K562 (cell line): ENCODE measurements at regions not wholly inside any gene's neighbourhood (a gene's known extent, or its start where the extent isn't known, plus 50 kb on each side); places are given as distances from the start of the nearest gene placed in this dataset.

ENCODE experiments used
- ATAC-seq: fragments of 200-7000 bp; cut with Tn5 transposase; 3 replicates; pipeline ENCODE4 v1.9.1; 2020; ENCODE audit warnings: moderate library complexity
- BruUV-seq: library from RNA; stranded (reverse); fragments of 400-500 nt; replicated peaks from 2 replicates; lab custom pipeline; 2021; lab: Mats Ljungman, UMichigan
- CTCF ChIA-PET: fragments of 300-600 bp; formaldehyde crosslinking; extraction: SDS; loops from one replicate; lab custom pipeline; 2021; ENCODE audit warnings: low intra/inter-chr PET ratio; lab: Yijun Ruan, JAX
- POLR2A ChIA-PET: fragments of 300-600, 350-650 bp; sonication (Branson Sonifier 250); formaldehyde crosslinking; extraction: SDS; loops from one replicate; lab custom pipeline; 2021; ENCODE audit warnings: antibody characterized with exemption, inconsistent platforms; lab: Yijun Ruan, JAX
- DNase-seq, 4 experiments: peaks; one replicate each; pipeline versions ENCODE4 v3.0.0 to v3.0.0-alpha.2; 2011 to 2018; ENCODE audit warnings: low spot score in 3 of 4, mixed read lengths in 3 of 4; ENCODE audit errors: extremely low read depth in 1 of 4
- FAIRE-seq: peaks from 2 replicates; lab custom pipeline; 2011; peaks lifted over from hg19 to GRCh38; lab: Jason Lieb, UNC
- H2AFZ ChIP-seq: 2 replicates; pipeline ENCODE4 v1.6.0; 2011; ENCODE audit warnings: low read depth, low read length, control low read depth, inconsistent platforms
- H3K27ac ChIP-seq: fragments of 200-600 bp; 3 replicates; pipeline ENCODE4 v1.8.0; 2011; ENCODE audit warnings: low read depth, mild to moderate bottlenecking, control low read depth, inconsistent platforms, low read length, moderate library complexity, mixed read lengths; ENCODE audit errors: extremely low read depth
- H3K27me3 ChIP-seq, 2 experiments: fragments of 300-600 bp in 1 of 2; 2 replicates in 1 of 2; 3 replicates in 1 of 2; pipeline versions ENCODE4 v1.6.0 to v1.8.0; 2011; ENCODE audit warnings: inconsistent platforms in 2 of 2, low read length in 2 of 2, mild to moderate bottlenecking in 1 of 2, mixed read lengths in 1 of 2, moderate library complexity in 1 of 2; ENCODE audit not compliant: control insufficient read depth in 2 of 2, insufficient read depth in 2 of 2
- H3K36me3 ChIP-seq: fragments of 300-600 bp; 3 replicates; pipeline ENCODE4 v1.8.0; 2011; ENCODE audit warnings: mild to moderate bottlenecking, low read length, inconsistent platforms; ENCODE audit not compliant: control insufficient read depth, insufficient read depth
- H3K4me1 ChIP-seq, 2 experiments: fragments of 200-600 bp in 1 of 2; replicated peaks in 1 of 2; 2 replicates in 1 of 2; 3 replicates in 1 of 2; pipeline versions ENCODE4 v1.5.1 to v1.8.0; 2011; ENCODE audit warnings: inconsistent platforms in 2 of 2, low read length in 2 of 2, mild to moderate bottlenecking in 1 of 2, mixed read lengths in 1 of 2, moderate library complexity in 1 of 2; ENCODE audit not compliant: control insufficient read depth in 2 of 2, insufficient read depth in 2 of 2
- H3K4me2 ChIP-seq: 2 replicates; pipeline ENCODE4 v1.6.1; 2011; ENCODE audit warnings: low read length, control low read depth, inconsistent platforms, mixed read lengths; ENCODE audit not compliant: insufficient read depth
- H3K4me3 ChIP-seq: fragments of 200-600 bp; sonication (generic), shearing (Covaris generic); 2 replicates; pipeline ENCODE4 v1.5.1; 2016; ENCODE audit warnings: control low read depth, inconsistent platforms
- H3K79me2 ChIP-seq: fragments of 200-600 bp; 3 replicates; pipeline ENCODE4 v1.8.0; 2011; ENCODE audit warnings: low read length, inconsistent platforms; ENCODE audit not compliant: control insufficient read depth, insufficient read depth
- H3K9ac ChIP-seq, 2 experiments: 2 replicates each; pipeline versions ENCODE4 v1.6.0 to v1.6.1; 2011; ENCODE audit warnings: low read depth in 2 of 2, low read length in 2 of 2, control low read depth in 1 of 2, inconsistent platforms in 1 of 2, mild to moderate bottlenecking in 1 of 2, mixed read lengths in 1 of 2; ENCODE audit not compliant: insufficient read depth in 1 of 2
- H3K9me1 ChIP-seq: one replicate; pipeline ENCODE4 v1.6.0; 2011; ENCODE audit warnings: inconsistent platforms, mild to moderate bottlenecking, low read length, moderate library complexity; ENCODE audit not compliant: control insufficient read depth, insufficient read depth
- H3K9me3 ChIP-seq: replicated peaks from 2 replicates; pipeline ENCODE4 v1.5.1; 2011; ENCODE audit warnings: low read depth, low read length, inconsistent platforms; ENCODE audit not compliant: control insufficient read depth, insufficient read depth
- H4K20me1 ChIP-seq: replicated peaks from 2 replicates; pipeline ENCODE4 v1.6.1; 2011; ENCODE audit warnings: low read length, inconsistent platforms, mixed read lengths; ENCODE audit not compliant: control insufficient read depth, insufficient read depth
- BHLHE40 ChIP-seq: IDR thresholded peaks from 2 replicates; pipeline ENCODE4 v1.6.1; 2011; ENCODE audit warnings: low read length, improper control_type of control experiment
- ETS1 ChIP-seq: conservative IDR thresholded peaks from 2 replicates; pipeline ENCODE4 v1.6.1; 2011; ENCODE audit warnings: low read depth, mild to moderate bottlenecking, low read length; ENCODE audit not compliant: control insufficient read depth
- LEF1 ChIP-seq: fragments of 450-650 bp; IDR thresholded peaks from 2 replicates; pipeline ENCODE4 v1.6.1; 2016; ENCODE audit warnings: mild to moderate bottlenecking
- MXD1 ChIP-seq: fragments of 250-450 bp; sonication (Bioruptor Pico); IDR thresholded peaks from 2 replicates; pipeline ENCODE4 v1.8.0; 2021; ENCODE audit warnings: borderline replicate concordance, mild to moderate bottlenecking, moderate library complexity; ENCODE audit not compliant: poor library complexity, severe bottlenecking
- NR2F6 ChIP-seq: fragments of 450-650 bp; formaldehyde crosslinking; IDR thresholded peaks from 2 replicates; pipeline ENCODE4 v1.4.0; 2020; ENCODE audit warnings: mild to moderate bottlenecking
- RBM15 ChIP-seq: fragments of 200-400 bp; formaldehyde crosslinking; IDR thresholded peaks from 2 replicates; pipeline ENCODE4 v1.6.1; 2018; ENCODE audit warnings: mild to moderate bottlenecking, low read length, moderate library complexity; ENCODE audit not compliant: insufficient read depth
- TGIF2 ChIP-seq: sonication (generic); formaldehyde crosslinking; IDR thresholded peaks from 2 replicates; pipeline ENCODE4 v1.8.1; 2022; ENCODE audit warnings: mild to moderate bottlenecking, missing genetic modification reagents, moderate library complexity
- ZC3H11A ChIP-seq: IDR thresholded peaks from 2 replicates; pipeline ENCODE4 v1.6.1; 2012; ENCODE audit warnings: low read depth, low read length, improper control_type of control experiment
- ZNF232 ChIP-seq: sonication (generic); formaldehyde crosslinking; IDR thresholded peaks from 2 replicates; pipeline ENCODE4 v1.8.0; 2022; ENCODE audit warnings: mild to moderate bottlenecking, missing genetic modification reagents
- WGBS: fragments of 100-300 bp; shearing (Covaris generic); methylation state at CpG from one replicate; pipeline ENCODE4 v1.1.6; 2016; ENCODE audit warnings: low coverage, mixed read lengths; ENCODE audit not compliant: insufficient coverage; ENCODE audit errors: missing lambda C conversion rate; 5-methylcytosine and 5-hydroxymethylcytosine counted together
- in situ Hi-C: fragments of 300-500 bp; cut with MboI; formaldehyde crosslinking; loops from 4 replicates; pipeline ENCODE4 v1.15.0; 2018; ENCODE audit warnings: inconsistent platforms, mixed read lengths
- intact Hi-C: fragments of 100-400 bp; cut with micrococcal nuclease; formaldehyde crosslinking; loops from 2 replicates; pipeline ENCODE4 v1.14.2; 2022
- TF ChIP-seq, protein P1 (sequence below): sonication (generic); formaldehyde crosslinking; IDR thresholded peaks from 2 replicates; pipeline ENCODE4 v1.8.1; 2023; ENCODE audit warnings: mild to moderate bottlenecking, missing genetic modification reagents

GRCh38 chr15:47972738-47973137 is 148.1 kb upstream of the SLC24A5 start:
- no peaks in the 10 kb centered on the region for H3K9me3 ChIP-seq
- H3K9ac ChIP-seq, result no peak overlapping the region
- no peak for DNase-seq
- TF ChIP-seq MXD1 (CRISPR knock-in tag), result no peak
- no peak for TF ChIP-seq BHLHE40
- no peak for TF ChIP-seq TGIF2 (CRISPR knock-in tag)
- TF ChIP-seq, protein P1, sequence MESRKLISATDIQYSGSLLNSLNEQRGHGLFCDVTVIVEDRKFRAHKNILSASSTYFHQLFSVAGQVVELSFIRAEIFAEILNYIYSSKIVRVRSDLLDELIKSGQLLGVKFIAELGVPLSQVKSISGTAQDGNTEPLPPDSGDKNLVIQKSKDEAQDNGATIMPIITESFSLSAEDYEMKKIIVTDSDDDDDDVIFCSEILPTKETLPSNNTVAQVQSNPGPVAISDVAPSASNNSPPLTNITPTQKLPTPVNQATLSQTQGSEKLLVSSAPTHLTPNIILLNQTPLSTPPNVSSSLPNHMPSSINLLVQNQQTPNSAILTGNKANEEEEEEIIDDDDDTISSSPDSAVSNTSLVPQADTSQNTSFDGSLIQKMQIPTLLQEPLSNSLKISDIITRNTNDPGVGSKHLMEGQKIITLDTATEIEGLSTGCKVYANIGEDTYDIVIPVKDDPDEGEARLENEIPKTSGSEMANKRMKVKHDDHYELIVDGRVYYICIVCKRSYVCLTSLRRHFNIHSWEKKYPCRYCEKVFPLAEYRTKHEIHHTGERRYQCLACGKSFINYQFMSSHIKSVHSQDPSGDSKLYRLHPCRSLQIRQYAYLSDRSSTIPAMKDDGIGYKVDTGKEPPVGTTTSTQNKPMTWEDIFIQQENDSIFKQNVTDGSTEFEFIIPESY, result no peak
- TF ChIP-seq NR2F6 (CRISPR knock-in tag), result no peak
- no peak for TF ChIP-seq ZNF232 (CRISPR knock-in tag)
- no peak for TF ChIP-seq RBM15
- no peak for TF ChIP-seq ZC3H11A
- no peak for TF ChIP-seq ETS1
- no peak for TF ChIP-seq LEF1
- no peak overlapping the region for H3K4me2 ChIP-seq
- H3K9me1 ChIP-seq, result no peaks in the 10 kb centered on the region
- H3K27me3 ChIP-seq, result no peaks in the 10 kb centered on the region
- in situ Hi-C loops, result no loop called here
- no peak overlapping the region for H3K4me3 ChIP-seq
- CTCF ChIA-PET, result no interaction called here
- H4K20me1 ChIP-seq, result no peaks in the 10 kb centered on the region
- no peaks in the 10 kb centered on the region for H3K4me1 ChIP-seq
- FAIRE-seq, result no peak
- H3K27ac ChIP-seq, result no peak overlapping the region
- no peak for ATAC-seq
- no peaks in the 10 kb centered on the region for H3K36me3 ChIP-seq
- POLR2A ChIA-PET, result no interaction called here
- BruUV-seq, result no TSS peak
- H2AFZ ChIP-seq, result no peak overlapping the region
- intact Hi-C loops, result no loop called here
- 0% methylated on average over 3 of the region's 3 CpGs for WGBS
- H3K79me2 ChIP-seq, result no peaks in the 10 kb centered on the region
